CD8-positive, alpha-beta memory T cell (primary cell): ENCODE measurements at regions not wholly inside any gene's neighbourhood (a gene's known extent, or its start where the extent isn't known, plus 50 kb on each side); places are given as distances from the start of the nearest gene placed in this dataset.

Experiments
- CTCF ChIA-PET: fragments of 350-600 bp; sonication (Branson Sonifier 250); formaldehyde crosslinking; loops from one replicate; lab custom pipeline; 2021; ENCODE audit warnings: antibody characterized with exemption; lab: Charles Lee
- POLR2A ChIA-PET: fragments of 350-600 bp; sonication (Branson Sonifier 250); formaldehyde crosslinking; loops from one replicate; lab custom pipeline; 2021; ENCODE audit warnings: antibody characterized with exemption; lab: Charles Lee
- DNase-seq, 5 donors: peaks; one replicate each; pipeline versions ENCODE4 v3.0.0 to v3.0.0-alpha.2; 2020 to 2022; ENCODE audit warnings: mixed read lengths in 1 of 5
- H3K27ac ChIP-seq: one replicate; pipeline ENCODE4 v1.7.0; 2013; ENCODE audit warnings: low read depth, mild to moderate bottlenecking, low read length, moderate library complexity
- H3K27me3 ChIP-seq: 2 replicates; pipeline ENCODE4 v1.7.0; 2013; ENCODE audit warnings: low read length, mild to moderate bottlenecking; ENCODE audit not compliant: insufficient read depth, poor library complexity, severe bottlenecking
- H3K36me3 ChIP-seq: 2 replicates; pipeline ENCODE4 v1.7.0; 2013; ENCODE audit warnings: mild to moderate bottlenecking, low read length, moderate library complexity; ENCODE audit not compliant: insufficient read depth
- H3K4me1 ChIP-seq: 2 replicates; pipeline ENCODE4 v1.7.0; 2013; ENCODE audit warnings: mild to moderate bottlenecking, low read length, moderate library complexity; ENCODE audit not compliant: insufficient read depth
- H3K4me3 ChIP-seq: 2 replicates; pipeline ENCODE4 v1.7.0; 2013; ENCODE audit warnings: mild to moderate bottlenecking, low read length
- H3K9me3 ChIP-seq: 2 replicates; pipeline ENCODE4 v1.7.0; 2013; ENCODE audit warnings: mild to moderate bottlenecking, low read length
- H3K27ac Mint-ChIP-seq, 8 donors: one replicate each; pipeline ENCODE4 v1.8.0; 2020 to 2021; ENCODE audit warnings: mixed read lengths in 8 of 8, mild to moderate bottlenecking in 6 of 8, inconsistent platforms in 3 of 8, moderate library complexity in 3 of 8
- H3K27me3 Mint-ChIP-seq, 2 donors: one replicate each; pipeline ENCODE4 v1.8.0; 2020 to 2021; ENCODE audit warnings: mixed read lengths in 2 of 2, mild to moderate bottlenecking in 1 of 2, moderate library complexity in 1 of 2
- H3K36me3 Mint-ChIP-seq, 3 donors: one replicate each; pipeline ENCODE4 v1.8.0; 2020 to 2021; ENCODE audit warnings: mixed read lengths in 3 of 3, inconsistent platforms in 1 of 3, mild to moderate bottlenecking in 1 of 3
- H3K4me1 Mint-ChIP-seq, 3 donors: one replicate each; pipeline ENCODE4 v1.8.0; 2020 to 2021; ENCODE audit warnings: mixed read lengths in 3 of 3, inconsistent platforms in 1 of 3, mild to moderate bottlenecking in 1 of 3
- H3K4me3 Mint-ChIP-seq, 7 donors: one replicate each; pipeline ENCODE4 v1.8.0; 2020 to 2021; ENCODE audit warnings: mixed read lengths in 7 of 7, mild to moderate bottlenecking in 6 of 7, moderate library complexity in 4 of 7, inconsistent platforms in 2 of 7
- H3K9me3 Mint-ChIP-seq, 5 donors: one replicate each; pipeline ENCODE4 v1.8.0; 2020 to 2022; ENCODE audit warnings: mixed read lengths in 5 of 5, mild to moderate bottlenecking in 3 of 5, moderate library complexity in 2 of 5, inconsistent platforms in 1 of 5

GRCh38 chr1:42000766-42001165 lies 82.0 kb upstream of the HIVEP3 start:
- Mint-ChIP-seq H3K36me3 (no peaks in the 10 kb centered on the region), H3K27ac (no peak overlapping the region), H3K4me1 (peaks cover 11 to 48% (median 12%) of the 10 kb centered on the region in 3 donors), H3K9me3 (no peaks in the 10 kb centered on the region), H3K27me3 (no peaks in the 10 kb centered on the region), H3K4me3 (no peak overlapping the region)
- Histone ChIP-seq H3K9me3 (no peaks in the 10 kb centered on the region), H3K36me3 (no peaks in the 10 kb centered on the region), H3K27ac (no peak overlapping the region), H3K4me1 (no peaks in the 10 kb centered on the region), H3K4me3 (no peak overlapping the region), H3K27me3 (no peaks in the 10 kb centered on the region)
- CTCF ChIA-PET, result no interaction called here
- POLR2A ChIA-PET, result no interaction called here
- DNase-seq, result no peak

GRCh38 chr1:41999884-42000283 lies 81.2 kb upstream of the HIVEP3 start:
- peaks cover 0 to 1% (median 0%) of the 10 kb centered on the region in 5 donors for H3K9me3 Mint-ChIP-seq
- H3K4me1 ChIP-seq, result no peaks in the 10 kb centered on the region
- no peaks in the 10 kb centered on the region for H3K27me3 Mint-ChIP-seq
- peaks cover 20 to 57% (median 20%) of the 10 kb centered on the region in 3 donors for H3K4me1 Mint-ChIP-seq
- no peak overlapping the region for H3K4me3 Mint-ChIP-seq
- ChIA-PET POLR2A (interaction anchor here (0.7 kb wide), 1 partner anchor 807 kb away, joined by 3 read pairs; no protein-coding TSS in a partner anchor), CTCF (no interaction called here)
- no peaks in the 10 kb centered on the region for H3K36me3 ChIP-seq
- no peaks in the 10 kb centered on the region for H3K27me3 ChIP-seq
- H3K4me3 ChIP-seq, result no peak overlapping the region
- no peak overlapping the region for H3K27ac ChIP-seq
- H3K36me3 Mint-ChIP-seq, result peaks cover 0 to 2% (median 0%) of the 10 kb centered on the region in 3 donors
- peak overlapping the region in 1 of 8 donors; percentile 35 for H3K27ac Mint-ChIP-seq
- no peaks in the 10 kb centered on the region for H3K9me3 ChIP-seq
- no peak for DNase-seq

GRCh38 chr1:41998250-41998649 lies 79.5 kb upstream of the HIVEP3 start:
- peaks cover 24 to 58% (median 25%) of the 10 kb centered on the region in 3 donors for H3K4me1 Mint-ChIP-seq
- no peak overlapping the region for H3K27ac Mint-ChIP-seq
- H3K9me3 Mint-ChIP-seq, result peaks cover 5 to 8% (median 8%) of the 10 kb centered on the region in 5 donors
- no peaks in the 10 kb centered on the region for H3K36me3 ChIP-seq
- H3K4me1 ChIP-seq, result no peaks in the 10 kb centered on the region
- no peaks in the 10 kb centered on the region for H3K27me3 Mint-ChIP-seq
- ChIA-PET POLR2A (no interaction called here), CTCF (no interaction called here)
- DNase-seq, result no peak
- H3K4me3 Mint-ChIP-seq, result no peak overlapping the region
- no peak overlapping the region for H3K4me3 ChIP-seq
- H3K9me3 ChIP-seq, result no peaks in the 10 kb centered on the region
- no peaks in the 10 kb centered on the region for H3K27me3 ChIP-seq
- no peak overlapping the region for H3K27ac ChIP-seq
- H3K36me3 Mint-ChIP-seq, result peaks cover 2 to 8% (median 4%) of the 10 kb centered on the region in 3 donors

DNA sequence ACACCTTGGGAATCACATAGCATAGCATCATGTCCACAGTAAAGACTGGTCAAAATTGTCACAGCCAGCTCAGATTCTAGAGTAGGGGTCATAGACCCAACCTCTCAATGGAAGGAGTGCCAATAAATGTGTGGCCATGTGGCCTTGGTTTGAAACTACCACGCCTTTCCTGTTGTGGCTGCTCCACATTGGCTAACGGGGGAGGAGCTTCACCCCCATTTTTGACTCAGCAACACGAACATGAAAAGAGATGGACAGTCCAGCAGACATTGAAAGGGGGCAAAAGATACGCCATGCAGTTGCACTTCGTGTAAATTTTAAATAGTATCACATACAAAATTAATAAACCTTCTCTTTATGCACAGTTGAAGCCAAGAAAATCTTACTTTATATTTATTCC lies 78.4 kb upstream of the HIVEP3 start:
- Mint-ChIP-seq H3K27ac (no peak overlapping the region), H3K4me3 (no peak overlapping the region), H3K27me3 (no peaks in the 10 kb centered on the region), H3K4me1 (peaks cover 24 to 58% (median 25%) of the 10 kb centered on the region in 3 donors), H3K9me3 (peaks cover 5 to 8% (median 8%) of the 10 kb centered on the region in 5 donors), H3K36me3 (peaks cover 2 to 8% (median 4%) of the 10 kb centered on the region in 3 donors)
- Histone ChIP-seq H3K36me3 (no peaks in the 10 kb centered on the region), H3K27me3 (no peaks in the 10 kb centered on the region), H3K9me3 (no peaks in the 10 kb centered on the region), H3K27ac (no peak overlapping the region), H3K4me1 (no peaks in the 10 kb centered on the region), H3K4me3 (no peak overlapping the region)
- CTCF ChIA-PET, result no interaction called here
- DNase-seq, result no peak
- POLR2A ChIA-PET, result no interaction called here

- Histone ChIP-seq H3K4me3 (no peak overlapping the region), H3K27me3 (no peaks in the 10 kb centered on the region), H3K4me1 (no peaks in the 10 kb centered on the region), H3K36me3 (no peaks in the 10 kb centered on the region), H3K27ac (no peak overlapping the region), H3K9me3 (no peaks in the 10 kb centered on the region)
- Mint-ChIP-seq H3K9me3 (peaks cover 5 to 8% (median 8%) of the 10 kb centered on the region in 5 donors), H3K4me1 (peaks cover 24 to 42% (median 25%) of the 10 kb centered on the region in 3 donors), H3K36me3 (peaks cover 2 to 8% (median 4%) of the 10 kb centered on the region in 3 donors), H3K4me3 (no peak overlapping the region), H3K27ac (peak overlapping the region in 5 of 8 donors; percentile 10 to 96 (median 61)), H3K27me3 (no peaks in the 10 kb centered on the region)
- no peak for DNase-seq
- CTCF ChIA-PET, result interaction anchor here (1.0 kb wide), 1 partner anchor 13 kb away, joined by 3 read pairs; no protein-coding TSS in a partner anchor
- POLR2A ChIA-PET, result no interaction called here
These were observed 76.9 kb upstream of the HIVEP3 start for GRCh38 chr1:41995441-41996130.

DNA sequence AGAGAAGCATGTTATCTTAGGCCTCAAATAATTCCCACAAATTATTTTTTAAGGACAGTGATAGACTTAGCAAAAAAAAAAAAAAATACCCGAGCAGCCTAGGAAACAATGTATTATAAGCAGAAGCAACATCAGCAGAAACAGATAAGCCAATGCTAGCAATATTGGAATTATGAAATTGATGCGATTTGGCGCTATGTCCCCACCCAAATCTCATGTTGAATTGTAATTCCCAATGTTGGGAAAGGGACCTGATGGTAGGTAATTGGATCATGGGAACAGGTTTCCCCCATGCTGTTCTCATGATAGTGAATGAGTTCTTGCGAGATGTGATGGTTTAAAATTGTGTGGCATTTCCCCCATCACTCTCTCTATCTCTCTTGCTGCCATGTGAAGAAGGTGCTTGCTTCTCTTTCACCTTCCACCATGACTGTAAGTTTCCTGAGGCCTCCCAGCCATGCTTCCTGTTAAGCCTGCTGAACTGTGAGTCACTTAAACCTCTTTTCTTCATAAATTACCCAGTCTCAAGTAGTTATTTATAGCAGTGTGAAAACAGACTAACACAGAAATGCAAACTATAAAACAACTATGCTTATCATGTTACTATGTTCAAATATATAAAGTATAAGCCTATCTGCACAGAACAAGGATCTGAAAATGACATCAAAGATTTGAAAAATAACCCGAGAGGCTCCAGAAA lies 75.6 kb upstream of the HIVEP3 start:
- no peak for DNase-seq
- POLR2A ChIA-PET, result no interaction called here
- H3K36me3 Mint-ChIP-seq, result peaks cover 3 to 9% (median 4%) of the 10 kb centered on the region in 3 donors
- H3K27ac ChIP-seq, result no peak overlapping the region
- no peak overlapping the region for H3K4me3 ChIP-seq
- peak overlapping the region in 3 of 8 donors; percentile 52 to 58 (median 55) for H3K27ac Mint-ChIP-seq
- H3K27me3 Mint-ChIP-seq, result no peaks in the 10 kb centered on the region
- H3K4me3 Mint-ChIP-seq, result no peak overlapping the region
- H3K4me1 ChIP-seq, result no peaks in the 10 kb centered on the region
- no peaks in the 10 kb centered on the region for H3K9me3 ChIP-seq
- H3K36me3 ChIP-seq, result no peaks in the 10 kb centered on the region
- H3K27me3 ChIP-seq, result no peaks in the 10 kb centered on the region
- peaks cover 6 to 11% (median 8%) of the 10 kb centered on the region in 5 donors for H3K9me3 Mint-ChIP-seq
- H3K4me1 Mint-ChIP-seq, result peaks cover 24 to 36% (median 25%) of the 10 kb centered on the region in 3 donors
- CTCF ChIA-PET, result no interaction called here

- H3K36me3 ChIP-seq, result no peaks in the 10 kb centered on the region
- no peak overlapping the region for H3K27ac ChIP-seq
- no peak overlapping the region for H3K4me3 ChIP-seq
- ChIA-PET POLR2A (no interaction called here), CTCF (no interaction called here)
- H3K36me3 Mint-ChIP-seq, result peaks cover 0 to 4% (median 3%) of the 10 kb centered on the region in 3 donors
- peaks cover 0 to 1% (median 0%) of the 10 kb centered on the region in 5 donors for H3K9me3 Mint-ChIP-seq
- H3K4me1 ChIP-seq, result peaks cover 13% of the 10 kb centered on the region
- no peaks in the 10 kb centered on the region for H3K27me3 ChIP-seq
- H3K27ac Mint-ChIP-seq, result peak overlapping the region in 1 of 8 donors; percentile 63
- no peak overlapping the region for H3K4me3 Mint-ChIP-seq
- H3K27me3 Mint-ChIP-seq, result no peaks in the 10 kb centered on the region
- H3K4me1 Mint-ChIP-seq, result peaks cover 20 to 37% (median 27%) of the 10 kb centered on the region in 3 donors
- no peak for DNase-seq
- no peaks in the 10 kb centered on the region for H3K9me3 ChIP-seq
These were observed 64.7 kb upstream of the HIVEP3 start for GRCh38 chr1:41983451-41983850.

GRCh38 chr1:41981796-41982195 lies 63.1 kb upstream of the HIVEP3 start:
- H3K36me3 Mint-ChIP-seq, result peaks cover 0 to 6% (median 3%) of the 10 kb centered on the region in 3 donors
- H3K9me3 ChIP-seq, result no peaks in the 10 kb centered on the region
- peak overlapping the region in 4 of 7 donors; percentile 16 to 69 (median 40) for H3K4me3 Mint-ChIP-seq
- H3K4me1 ChIP-seq, result peaks cover 13% of the 10 kb centered on the region
- no peak overlapping the region for H3K27ac ChIP-seq
- no peaks in the 10 kb centered on the region for H3K36me3 ChIP-seq
- no peak for DNase-seq
- H3K9me3 Mint-ChIP-seq, result no peaks in the 10 kb centered on the region
- POLR2A ChIA-PET, result no interaction called here
- no peak overlapping the region for H3K4me3 ChIP-seq
- H3K4me1 Mint-ChIP-seq, result peaks cover 20 to 42% (median 28%) of the 10 kb centered on the region in 3 donors
- H3K27ac Mint-ChIP-seq, result peak overlapping the region in 6 of 8 donors; percentile 58 to 94 (median 64)
- H3K27me3 Mint-ChIP-seq, result no peaks in the 10 kb centered on the region
- CTCF ChIA-PET, result no interaction called here
- no peaks in the 10 kb centered on the region for H3K27me3 ChIP-seq
